ENCODE measurements at regions not wholly inside any gene's neighbourhood (a gene's known extent, or its start where the extent isn't known, plus 50 kb on each side); places are given as distances from the start of the nearest gene placed in this dataset.

- ChIA-PET CTCF (no interaction called here), POLR2A (no interaction called here)
- DNase-seq (ENCODE audit: low read depth, low spot score) (no peak), ATAC-seq (no peak)
- BruUV-seq (replicated peaks) = no TSS peak
- TF ChIP-seq REST (IDR thresholded peaks at IDR 0.05; ENCODE audit: insufficient read depth in 1 of 2, low read depth in 2 of 2, low read length in 1 of 2) = no peak
- peak; percentile 21; the same call in 1 of the 2 replicates for TF ChIP-seq CTCF (IDR thresholded peaks at IDR 0.05)
- TF ChIP-seq POLR2AphosphoS5 (IDR thresholded peaks at IDR 0.05; ENCODE audit: low read depth, low read length) = no peak
- TF ChIP-seq SIN3A (IDR thresholded peaks at IDR 0.05; ENCODE audit: borderline replicate concordance, insufficient read depth, low read depth, low read length) = no peak
- TF ChIP-seq TCF7L2 (IDR thresholded peaks at IDR 0.05; ENCODE audit: low read depth, low read length) = no peak
- Histone ChIP-seq H3K27ac (ENCODE audit: low read length) (no peak overlapping the region), H3K4me3 (ENCODE audit: low read depth in 2 of 2, low read length in 2 of 2) (no peak overlapping the region), H3K27me3 (ENCODE audit: control insufficient read depth, insufficient read depth, low read length) (no peaks in the 10 kb centered on the region), H3K36me3 (ENCODE audit: control insufficient read depth, insufficient read depth, low read length) (no peaks in the 10 kb centered on the region), H3K9me3 (ENCODE audit: control insufficient read depth, insufficient read depth, low read depth, low read length) (no peaks in the 10 kb centered on the region), H3K4me1 (ENCODE audit: control insufficient read depth, insufficient read depth, low read length) (no peaks in the 10 kb centered on the region)
- intact Hi-C loops (cut with micrococcal nuclease; ENCODE audit: unreplicated experiment) = no loop called here
- in situ Hi-C loops (cut with HindIII; ENCODE audit: low pct_unique_long_range_greater_than_20kb, low sequenced_read_pairs) = no loop called here
Measured at GRCh38 chr2:146312899-146313298, 1531.9 kb upstream of the ACVR2A start.

GRCh38 chr2:146305164-146305563, 1539.7 kb upstream of the ACVR2A start:
- POLR2A ChIA-PET = no interaction called here
- H3K27me3 ChIP-seq (ENCODE audit: control insufficient read depth, insufficient read depth, low read length) = no peaks in the 10 kb centered on the region
- H3K4me1 ChIP-seq (ENCODE audit: control insufficient read depth, insufficient read depth, low read length) = no peaks in the 10 kb centered on the region
- CTCF ChIA-PET = interaction anchor here (0.6 kb wide), 1 partner anchor 636 kb away, joined by 4 read pairs; no protein-coding TSS in a partner anchor
- no peak overlapping the region for H3K27ac ChIP-seq (ENCODE audit: low read length)
- TF ChIP-seq SIN3A (IDR thresholded peaks at IDR 0.05; ENCODE audit: borderline replicate concordance, insufficient read depth, low read depth, low read length) (no peak), POLR2AphosphoS5 (IDR thresholded peaks at IDR 0.05; ENCODE audit: low read depth, low read length) (no peak), TCF7L2 (IDR thresholded peaks at IDR 0.05; ENCODE audit: low read depth, low read length) (no peak), REST (IDR thresholded peaks at IDR 0.05; ENCODE audit: insufficient read depth in 1 of 2, low read depth in 2 of 2, low read length in 1 of 2) (no peak), CTCF (IDR thresholded peaks at IDR 0.05) (no peak)
- BruUV-seq (replicated peaks) = no TSS peak
- H3K36me3 ChIP-seq (ENCODE audit: control insufficient read depth, insufficient read depth, low read length) = no peaks in the 10 kb centered on the region
- intact Hi-C loops (cut with micrococcal nuclease; ENCODE audit: unreplicated experiment) = no loop called here
- DNase-seq (ENCODE audit: low read depth, low spot score) (no peak), ATAC-seq (no peak)
- no peak overlapping the region for H3K4me3 ChIP-seq (ENCODE audit: low read depth in 2 of 2, low read length in 2 of 2)
- in situ Hi-C loops (cut with HindIII; ENCODE audit: low pct_unique_long_range_greater_than_20kb, low sequenced_read_pairs) = no loop called here
- H3K9me3 ChIP-seq (ENCODE audit: control insufficient read depth, insufficient read depth, low read depth, low read length) = no peaks in the 10 kb centered on the region
